WTC11 (cell line): ENCODE measurements at regions not wholly inside any gene's neighbourhood (a gene's known extent, or its start where the extent isn't known, plus 50 kb on each side); places are given as distances from the start of the nearest gene placed in this dataset.
"Not testable (repeated sequence)": the region's sequence is repeated elsewhere in the genome, so short reads cannot be mapped to it uniquely, and the experiment has no call there.

ENCODE experiments used
- ATF3 ChIP-seq: sonication (generic); formaldehyde crosslinking; conservative IDR thresholded peaks from 2 replicates; pipeline ENCODE4 v1.8.1; 2022; ENCODE audit warnings: mild to moderate bottlenecking, missing genetic modification reagents
- CTCF ChIP-seq: fragments of 200-600 bp; IDR thresholded peaks from 2 replicates; pipeline ENCODE4 v1.8.0; 2022; ENCODE audit warnings: antibody characterized with exemption
- JUN ChIP-seq: sonication (generic); formaldehyde crosslinking; IDR thresholded peaks from 2 replicates; pipeline ENCODE4 v1.8.0; 2023; ENCODE audit warnings: mild to moderate bottlenecking, missing genetic modification reagents
- MAX ChIP-seq: sonication (generic); formaldehyde crosslinking; IDR thresholded peaks from 2 replicates; pipeline ENCODE4 v1.8.0; 2022; ENCODE audit warnings: mild to moderate bottlenecking, missing genetic modification reagents
- ZNF281 ChIP-seq: sonication (generic); formaldehyde crosslinking; IDR thresholded peaks from 2 replicates; pipeline ENCODE4 v1.8.0; 2023; ENCODE audit warnings: mild to moderate bottlenecking, missing genetic modification reagents

GRCh38 chr4:179683661-179684060 lies 2241.4 kb upstream of the AGA start:
- TF ChIP-seq ATF3 (CRISPR knock-in tag); CTCF; MAX (CRISPR knock-in tag); ZNF281; JUN: not testable (repeated sequence)
